ENCODE measurements at regions not wholly inside any gene's neighbourhood (a gene's known extent, or its start where the extent isn't known, plus 50 kb on each side); places are given as distances from the start of the nearest gene placed in this dataset.

DNA sequence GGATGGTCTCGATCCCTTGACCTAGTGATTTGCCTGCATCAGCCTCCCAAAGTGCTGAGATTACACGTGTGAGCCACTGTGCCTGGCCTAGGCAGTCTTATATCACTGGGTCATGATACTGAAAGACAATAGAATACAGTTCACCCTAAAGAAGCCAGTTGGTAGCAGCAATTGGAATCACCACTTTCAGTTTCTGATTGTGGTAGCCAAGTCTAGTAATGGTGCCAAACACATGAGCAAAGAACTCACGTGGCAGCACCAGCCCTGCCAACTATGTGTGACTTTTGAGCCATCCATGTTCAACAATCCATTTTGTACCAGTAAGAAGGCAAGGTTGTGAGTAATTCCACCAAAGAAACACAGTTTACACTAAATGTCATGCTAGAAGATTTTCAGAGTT, 548.4 kb downstream of the KLHL13 start:
- 0% methylated on average over 3 of the region's 3 CpGs for WGBS (ENCODE audit: insufficient coverage, low coverage, missing lambda C conversion rate)
- no peak for DNase-seq (ENCODE audit: extremely low read depth in 1 of 4, low spot score in 3 of 4)
- H4K20me1 ChIP-seq (replicated peaks; ENCODE audit: control insufficient read depth, insufficient read depth, low read length), result no peaks in the 10 kb centered on the region
- H3K9me1 ChIP-seq (ENCODE audit: control insufficient read depth, insufficient read depth, low read length), result no peaks in the 10 kb centered on the region
- in situ Hi-C loops (cut with MboI), result no loop called here
- no peak overlapping the region for H3K9ac ChIP-seq (ENCODE audit: insufficient read depth in 1 of 2, low read depth in 2 of 2, low read length in 2 of 2)
- H3K27ac ChIP-seq (ENCODE audit: extremely low read depth, low read depth, low read length), result no peak overlapping the region
- H2AFZ ChIP-seq (ENCODE audit: low read depth, low read length), result no peak overlapping the region
- no peak overlapping the region for H3K4me3 ChIP-seq
- TF ChIP-seq, protein P1, sequence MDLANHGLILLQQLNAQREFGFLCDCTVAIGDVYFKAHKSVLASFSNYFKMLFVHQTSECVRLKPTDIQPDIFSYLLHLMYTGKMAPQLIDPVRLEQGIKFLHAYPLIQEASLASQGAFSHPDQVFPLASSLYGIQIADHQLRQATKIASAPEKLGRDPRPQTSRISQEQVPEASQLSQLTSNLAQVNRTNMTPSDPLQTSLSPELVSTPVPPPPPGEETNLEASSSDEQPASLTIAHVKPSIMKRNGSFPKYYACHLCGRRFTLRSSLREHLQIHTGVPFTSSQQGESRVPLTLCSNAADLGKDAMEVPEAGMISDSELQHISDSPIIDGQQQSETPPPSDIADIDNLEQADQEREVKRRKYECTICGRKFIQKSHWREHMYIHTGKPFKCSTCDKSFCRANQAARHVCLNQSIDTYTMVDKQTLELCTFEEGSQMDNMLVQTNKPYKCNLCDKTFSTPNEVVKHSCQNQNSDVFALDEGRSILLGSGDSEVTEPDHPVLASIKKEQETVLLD (IDR thresholded peaks at IDR 0.05), result no peak
- TF ChIP-seq BRD9 (IDR thresholded peaks at IDR 0.05; ENCODE audit: low read depth, partially characterized antibody), result no peak
- no peak for TF ChIP-seq SIRT6 (IDR thresholded peaks at IDR 0.05; ENCODE audit: low read depth, low read length)
- TF ChIP-seq ZNF551 (CRISPR knock-in tag; IDR thresholded peaks at IDR 0.05), result no peak
- H3K4me2 ChIP-seq (ENCODE audit: insufficient read depth, low read length), result no peak overlapping the region
- BruUV-seq (replicated peaks), result no TSS peak
- FAIRE-seq, result no peak
- ChIA-PET POLR2A (no interaction called here), CTCF (ENCODE audit: low intra/inter-chr PET ratio) (no interaction called here)
- intact Hi-C loops (cut with micrococcal nuclease), result no loop called here
- H3K27me3 ChIP-seq (ENCODE audit: control insufficient read depth in 2 of 2, insufficient read depth in 2 of 2, low read length in 2 of 2), result no peaks in the 10 kb centered on the region
- H3K4me1 ChIP-seq (replicated peaks in 1 of 2; ENCODE audit: control insufficient read depth in 2 of 2, insufficient read depth in 2 of 2, low read length in 2 of 2), result no peaks in the 10 kb centered on the region
- ATAC-seq, result no peak
- H3K36me3 ChIP-seq (ENCODE audit: control insufficient read depth, insufficient read depth, low read length), result no peaks in the 10 kb centered on the region
- H3K79me2 ChIP-seq (ENCODE audit: control insufficient read depth, insufficient read depth, low read length), result no peaks in the 10 kb centered on the region
- no peaks in the 10 kb centered on the region for H3K9me3 ChIP-seq (replicated peaks; ENCODE audit: control insufficient read depth, insufficient read depth, low read depth, low read length)

DNA sequence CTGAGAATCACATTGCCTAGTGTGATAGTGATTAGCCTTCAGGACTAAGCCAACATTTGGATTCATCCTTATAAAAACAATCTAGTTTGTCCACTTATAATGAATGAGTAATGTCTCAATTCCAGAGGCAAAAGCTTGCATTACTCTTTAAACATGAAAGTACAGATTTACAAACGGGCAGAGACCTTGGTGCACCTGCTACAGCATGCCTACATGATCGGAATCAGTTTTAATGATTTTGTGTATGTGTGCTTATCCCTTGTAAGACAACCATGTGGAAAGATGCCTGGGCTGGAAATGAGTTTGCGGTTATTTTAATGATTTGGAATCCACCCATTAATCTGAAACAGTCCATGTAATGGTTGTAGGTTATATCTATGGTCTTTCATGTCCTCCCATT, 572.7 kb downstream of the KLHL13 start:
- TF ChIP-seq U2AF2 (optimal IDR thresholded peaks at IDR 0.05; ENCODE audit: low read depth, low read length) (no peak), KLF10 (CRISPR knock-in tag; IDR thresholded peaks at IDR 0.05) (no peak), CBFA2T2 (conservative IDR thresholded peaks at IDR 0.05) (no peak), BRF1 (IDR thresholded peaks at IDR 0.05; ENCODE audit: borderline replicate concordance, extremely low read depth, insufficient read length) (no peak), PCBP1 (IDR thresholded peaks at IDR 0.05; ENCODE audit: low read depth, low read length, poor library complexity, severe bottlenecking) (no peak), HDAC6 (IDR thresholded peaks at IDR 0.05; ENCODE audit: low read depth, low read length) (no peak), ATF7 (IDR thresholded peaks at IDR 0.05) (no peak)
- TF ChIP-seq, protein P2, sequence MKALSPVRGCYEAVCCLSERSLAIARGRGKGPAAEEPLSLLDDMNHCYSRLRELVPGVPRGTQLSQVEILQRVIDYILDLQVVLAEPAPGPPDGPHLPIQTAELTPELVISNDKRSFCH (CRISPR knock-in tag; IDR thresholded peaks at IDR 0.05), result no peak
- TF ChIP-seq, protein P2 (tag; IDR thresholded peaks at IDR 0.05), result no peak
- TF ChIP-seq, protein P3, sequence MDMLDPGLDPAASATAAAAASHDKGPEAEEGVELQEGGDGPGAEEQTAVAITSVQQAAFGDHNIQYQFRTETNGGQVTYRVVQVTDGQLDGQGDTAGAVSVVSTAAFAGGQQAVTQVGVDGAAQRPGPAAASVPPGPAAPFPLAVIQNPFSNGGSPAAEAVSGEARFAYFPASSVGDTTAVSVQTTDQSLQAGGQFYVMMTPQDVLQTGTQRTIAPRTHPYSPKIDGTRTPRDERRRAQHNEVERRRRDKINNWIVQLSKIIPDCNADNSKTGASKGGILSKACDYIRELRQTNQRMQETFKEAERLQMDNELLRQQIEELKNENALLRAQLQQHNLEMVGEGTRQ (CRISPR knock-in tag; IDR thresholded peaks at IDR 0.05), result no peak
- BruUV-seq (replicated peaks), result no TSS peak
- no peak for FAIRE-seq
- Histone ChIP-seq H3K9me1 (ENCODE audit: control insufficient read depth, insufficient read depth, low read length) (no peaks in the 10 kb centered on the region), H3K79me2 (ENCODE audit: control insufficient read depth, insufficient read depth, low read length) (no peaks in the 10 kb centered on the region), H2AFZ (ENCODE audit: low read depth, low read length) (no peak overlapping the region), H3K27me3 (ENCODE audit: control insufficient read depth in 2 of 2, insufficient read depth in 2 of 2, low read length in 2 of 2) (no peaks in the 10 kb centered on the region), H3K4me1 (replicated peaks in 1 of 2; ENCODE audit: control insufficient read depth in 2 of 2, insufficient read depth in 2 of 2, low read length in 2 of 2) (no peaks in the 10 kb centered on the region), H3K9ac (ENCODE audit: insufficient read depth in 1 of 2, low read depth in 2 of 2, low read length in 2 of 2) (no peak overlapping the region), H3K4me3 (no peak overlapping the region), H4K20me1 (replicated peaks; ENCODE audit: control insufficient read depth, insufficient read depth, low read length) (no peaks in the 10 kb centered on the region), H3K4me2 (ENCODE audit: insufficient read depth, low read length) (no peak overlapping the region), H3K9me3 (replicated peaks; ENCODE audit: control insufficient read depth, insufficient read depth, low read depth, low read length) (no peaks in the 10 kb centered on the region), H3K36me3 (ENCODE audit: control insufficient read depth, insufficient read depth, low read length) (no peaks in the 10 kb centered on the region), H3K27ac (ENCODE audit: extremely low read depth, low read depth, low read length) (no peak overlapping the region)
- intact Hi-C loops (cut with micrococcal nuclease), result no loop called here
- DNase-seq (ENCODE audit: extremely low read depth in 1 of 4, low spot score in 3 of 4), result no peak
- POLR2A ChIA-PET, result no interaction called here
- WGBS (ENCODE audit: insufficient coverage, low coverage, missing lambda C conversion rate), result 0% methylated on average over 3 of the region's 3 CpGs
- ATAC-seq, result no peak
- in situ Hi-C loops (cut with MboI), result no loop called here
- CTCF ChIA-PET (ENCODE audit: low intra/inter-chr PET ratio), result no interaction called here
